H9 (cell line): ENCODE measurements at regions not wholly inside any gene's neighbourhood (a gene's known extent, or its start where the extent isn't known, plus 50 kb on each side); places are given as distances from the start of the nearest gene placed in this dataset.

Experiments used
- DNase-seq: peaks from one replicate; pipeline ENCODE4 v3.0.0-alpha.2; 2017
- H2AFZ ChIP-seq: one replicate; pipeline ENCODE4 v1.6.1; 2013; ENCODE audit warnings: mild to moderate bottlenecking, low read length, control low read depth, moderate library complexity
- H2AK5ac ChIP-seq: 2 replicates; pipeline ENCODE4 v1.6.1; 2013; ENCODE audit warnings: low read length, control low read depth, mixed read lengths; ENCODE audit not compliant: insufficient read length
- H2BK120ac ChIP-seq: one replicate; pipeline ENCODE4 v1.6.1; 2013; ENCODE audit warnings: low read depth, mild to moderate bottlenecking, low read length, control low read depth, inconsistent platforms; ENCODE audit not compliant: poor library complexity, severe bottlenecking
- H2BK12ac ChIP-seq: 2 replicates; pipeline ENCODE4 v1.6.1; 2013; ENCODE audit warnings: low read length, control low read depth, mixed read lengths, low read depth; ENCODE audit not compliant: insufficient read length
- H2BK15ac ChIP-seq: 2 replicates; pipeline ENCODE4 v1.6.1; 2013; ENCODE audit warnings: low read depth, low read length, control low read depth
- H2BK20ac ChIP-seq: one replicate; pipeline ENCODE4 v1.6.1; 2013; ENCODE audit warnings: low read depth, mild to moderate bottlenecking, low read length, control low read depth, inconsistent platforms; ENCODE audit not compliant: poor library complexity, severe bottlenecking
- H2BK5ac ChIP-seq: 2 replicates; pipeline ENCODE4 v1.6.1; 2013; ENCODE audit warnings: low read length, control low read depth, mixed read lengths; ENCODE audit not compliant: insufficient read length
- H3K14ac ChIP-seq: 2 replicates; pipeline ENCODE4 v1.6.1; 2013; ENCODE audit warnings: low read length, control low read depth; ENCODE audit not compliant: insufficient read depth
- H3K18ac ChIP-seq: 2 replicates; pipeline ENCODE4 v1.6.1; 2013; ENCODE audit warnings: low read depth, mild to moderate bottlenecking, mixed read lengths, low read length, control low read depth; ENCODE audit not compliant: insufficient read length
- H3K23ac ChIP-seq: 2 replicates; pipeline ENCODE4 v1.6.1; 2013; ENCODE audit warnings: low read length, control low read depth, mixed read lengths, low read depth; ENCODE audit not compliant: insufficient read length
- H3K23me2 ChIP-seq: 2 replicates; pipeline ENCODE4 v1.6.1; 2013; ENCODE audit warnings: low read depth, mild to moderate bottlenecking, mixed read lengths, low read length, control low read depth; ENCODE audit not compliant: insufficient read length, poor library complexity, severe bottlenecking
- H3K27ac ChIP-seq: 2 replicates; pipeline ENCODE4 v1.5.1; 2013; ENCODE audit warnings: low read length, control low read depth, mixed read lengths, low read depth; ENCODE audit not compliant: insufficient read length
- H3K27me3 ChIP-seq: 2 replicates; pipeline ENCODE4 v1.6.1; 2013; ENCODE audit warnings: low read length, control low read depth, inconsistent platforms; ENCODE audit not compliant: insufficient read depth
- H3K4ac ChIP-seq: 2 replicates; pipeline ENCODE4 v1.6.1; 2013; ENCODE audit warnings: low read depth, mild to moderate bottlenecking, control low read depth, inconsistent platforms, low read length, moderate library complexity
- H3K4me1 ChIP-seq: 2 replicates; pipeline ENCODE4 v1.6.1; 2013; ENCODE audit warnings: low read length, control low read depth, inconsistent platforms; ENCODE audit not compliant: insufficient read depth
- H3K4me2 ChIP-seq: 2 replicates; pipeline ENCODE4 v1.6.1; 2013; ENCODE audit warnings: low read length, control low read depth, mixed read lengths; ENCODE audit not compliant: insufficient read length, insufficient read depth
- H3K56ac ChIP-seq: 2 replicates; pipeline ENCODE4 v1.6.1; 2013; ENCODE audit warnings: low read depth, mild to moderate bottlenecking, mixed read lengths, low read length, control low read depth; ENCODE audit not compliant: insufficient read length
- H3K79me1 ChIP-seq: 2 replicates; pipeline ENCODE4 v1.6.1; 2013; ENCODE audit warnings: low read depth, mild to moderate bottlenecking, moderate library complexity, low read length, control low read depth, inconsistent platforms; ENCODE audit not compliant: insufficient read depth, poor library complexity, severe bottlenecking
- H3K79me2 ChIP-seq: 2 replicates; pipeline ENCODE4 v1.6.1; 2013; ENCODE audit warnings: low read length, control low read depth, inconsistent platforms; ENCODE audit not compliant: insufficient read depth
- H3K9ac ChIP-seq: 2 replicates; pipeline ENCODE4 v1.6.1; 2013; ENCODE audit warnings: low read length, control low read depth, mixed read lengths; ENCODE audit not compliant: insufficient read length; ENCODE audit errors: extremely low read depth
- H3K9me3 ChIP-seq: one replicate; pipeline ENCODE4 v1.6.1; 2013; ENCODE audit warnings: low read depth, low read length, inconsistent platforms; ENCODE audit not compliant: control insufficient read depth
- H3T11ph ChIP-seq: one replicate; pipeline ENCODE4 v1.6.1; 2013; ENCODE audit warnings: mild to moderate bottlenecking, low read length, control low read depth, inconsistent platforms
- H4K20me1 ChIP-seq: one replicate; pipeline ENCODE4 v1.6.1; 2013; ENCODE audit not compliant: control insufficient read depth, insufficient read length, insufficient read depth
- H4K5ac ChIP-seq: 2 replicates; pipeline ENCODE4 v1.6.1; 2013; ENCODE audit warnings: low read depth, mild to moderate bottlenecking, mixed read lengths, low read length, control low read depth; ENCODE audit not compliant: insufficient read length
- H4K8ac ChIP-seq: replicated peaks from 2 replicates; pipeline ENCODE4 v1.6.1; 2013; ENCODE audit warnings: low read length, control low read depth, mixed read lengths, low read depth; ENCODE audit not compliant: insufficient read length
- H4K91ac ChIP-seq: 2 replicates; pipeline ENCODE4 v1.6.1; 2013; ENCODE audit warnings: low read depth, mild to moderate bottlenecking, moderate library complexity, mixed read lengths, low read length, control low read depth; ENCODE audit not compliant: insufficient read length
- H3K27ac Mint-ChIP-seq, 3 experiments: 2 replicates in 2 of 3; 3 replicates in 1 of 3; pipeline ENCODE4 v1.8.0; 2020 to 2021; ENCODE audit warnings: mixed read lengths in 3 of 3, mild to moderate bottlenecking in 1 of 3, moderate library complexity in 1 of 3
- H3K27me3 Mint-ChIP-seq: 2 replicates; pipeline ENCODE4 v1.8.0; 2021; ENCODE audit warnings: low read depth, mild to moderate bottlenecking, moderate library complexity, mixed read lengths
- H3K36me3 Mint-ChIP-seq, 3 experiments: 2 replicates in 2 of 3; 3 replicates in 1 of 3; pipeline ENCODE4 v1.8.0; 2020 to 2021; ENCODE audit warnings: low read depth in 3 of 3, mixed read lengths in 3 of 3; ENCODE audit not compliant: insufficient read depth in 1 of 3
- H3K4me1 Mint-ChIP-seq, 2 experiments: 2 replicates each; pipeline ENCODE4 v1.8.0; 2020; ENCODE audit warnings: mixed read lengths in 2 of 2
- H3K4me3 Mint-ChIP-seq, 2 experiments: 2 replicates in 1 of 2; 3 replicates in 1 of 2; pipeline ENCODE4 v1.8.0; 2020 to 2021; ENCODE audit warnings: mild to moderate bottlenecking in 2 of 2, mixed read lengths in 2 of 2, moderate library complexity in 1 of 2
- H3K9me3 Mint-ChIP-seq, 2 experiments: 2 replicates in 1 of 2; 3 replicates in 1 of 2; pipeline ENCODE4 v1.8.0; 2020; ENCODE audit warnings: mild to moderate bottlenecking in 2 of 2, mixed read lengths in 2 of 2, moderate library complexity in 1 of 2
- WGBS: extraction: QIAGEN DNeasy Blood & Tissue Kit; methylation state at CpG from one replicate; pipeline ENCODE4 v1.1.7; 2013; ENCODE audit warnings: missing lambda C conversion rate, low lambda C conversion rate, mixed read lengths; ENCODE audit not compliant: insufficient read length; ENCODE audit errors: extremely low coverage; 5-methylcytosine and 5-hydroxymethylcytosine counted together
- TF ChIP-seq, protein P1 (sequence below): fragments of 200-600 bp; sonication (generic); conservative IDR thresholded peaks from 3 replicates; pipeline ENCODE4 v1.8.0; 2021; ENCODE audit warnings: antibody characterized with exemption, mild to moderate bottlenecking

DNA sequence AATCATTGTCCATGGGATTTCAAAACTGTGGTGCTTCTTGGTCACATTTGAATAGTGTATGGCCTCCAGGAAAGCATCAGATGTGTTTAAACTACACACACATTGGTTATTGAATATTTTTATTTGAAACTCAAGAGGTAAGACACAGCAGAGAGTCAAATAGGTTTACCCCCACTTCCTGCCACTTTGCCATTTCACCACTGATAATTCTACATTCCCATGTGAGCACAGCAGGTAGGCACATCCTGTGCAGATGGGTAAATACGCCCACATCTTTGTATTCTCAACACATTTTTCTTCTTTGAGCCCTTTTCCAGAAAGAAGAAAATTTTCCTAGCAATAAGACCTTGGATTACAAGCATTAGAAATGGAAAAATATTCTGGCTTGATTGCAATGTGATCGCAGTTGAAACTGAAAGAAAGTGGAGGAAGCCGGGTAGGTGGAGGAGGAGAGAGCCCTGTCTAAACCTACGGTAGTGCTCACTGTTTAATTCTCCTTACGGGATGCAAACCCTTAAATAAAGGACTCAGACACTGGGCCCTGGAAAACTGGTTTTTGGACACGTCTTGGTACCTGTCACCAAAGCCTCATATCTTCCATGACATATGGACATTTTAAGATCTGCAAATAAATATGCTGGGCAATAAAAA lies 167.7 kb downstream of the COG6 start:
- Histone ChIP-seq H3K4me1 (peaks cover 8% of the 10 kb centered on the region; the same call in 1 of the 2 replicates), H4K8ac (no peak overlapping the region), H3K18ac (no peak overlapping the region), H3K23me2 (no peaks in the 10 kb centered on the region), H2AFZ (no peak overlapping the region), H2BK15ac (no peak overlapping the region), H2BK12ac (no peak overlapping the region), H4K91ac (no peak overlapping the region), H3K56ac (no peak overlapping the region), H2BK20ac (no peak overlapping the region), H3K27ac (no peak overlapping the region), H4K20me1 (no peaks in the 10 kb centered on the region), H3K4ac (no peak overlapping the region), H3K14ac (no peak overlapping the region), H3K27me3 (no peaks in the 10 kb centered on the region), H4K5ac (no peak overlapping the region), H2BK5ac (no peak overlapping the region), H3K23ac (no peak overlapping the region), H2BK120ac (no peak overlapping the region), H3T11ph (no peak overlapping the region), H2AK5ac (no peak overlapping the region), H3K79me2 (no peaks in the 10 kb centered on the region), H3K9ac (no peak overlapping the region), H3K9me3 (no peaks in the 10 kb centered on the region), H3K79me1 (no peaks in the 10 kb centered on the region), H3K4me2 (no peak overlapping the region)
- Mint-ChIP-seq H3K27ac (0 out of 7 replicates have a peak overlapping the region, but pooled peaks of 1 of the 3 experiments have one; percentile 30), H3K27me3 (no peaks in the 10 kb centered on the region), H3K4me1 (peaks cover 30 to 34% of the 10 kb centered on the region in 2 experiments), H3K9me3 (peaks cover 0 to 2% of the 10 kb centered on the region in 2 experiments; a peak in 1 of 5 replicates), H3K4me3 (no peak overlapping the region), H3K36me3 (no peaks in the 10 kb centered on the region)
- DNase-seq: no peak
- TF ChIP-seq, protein P1, sequence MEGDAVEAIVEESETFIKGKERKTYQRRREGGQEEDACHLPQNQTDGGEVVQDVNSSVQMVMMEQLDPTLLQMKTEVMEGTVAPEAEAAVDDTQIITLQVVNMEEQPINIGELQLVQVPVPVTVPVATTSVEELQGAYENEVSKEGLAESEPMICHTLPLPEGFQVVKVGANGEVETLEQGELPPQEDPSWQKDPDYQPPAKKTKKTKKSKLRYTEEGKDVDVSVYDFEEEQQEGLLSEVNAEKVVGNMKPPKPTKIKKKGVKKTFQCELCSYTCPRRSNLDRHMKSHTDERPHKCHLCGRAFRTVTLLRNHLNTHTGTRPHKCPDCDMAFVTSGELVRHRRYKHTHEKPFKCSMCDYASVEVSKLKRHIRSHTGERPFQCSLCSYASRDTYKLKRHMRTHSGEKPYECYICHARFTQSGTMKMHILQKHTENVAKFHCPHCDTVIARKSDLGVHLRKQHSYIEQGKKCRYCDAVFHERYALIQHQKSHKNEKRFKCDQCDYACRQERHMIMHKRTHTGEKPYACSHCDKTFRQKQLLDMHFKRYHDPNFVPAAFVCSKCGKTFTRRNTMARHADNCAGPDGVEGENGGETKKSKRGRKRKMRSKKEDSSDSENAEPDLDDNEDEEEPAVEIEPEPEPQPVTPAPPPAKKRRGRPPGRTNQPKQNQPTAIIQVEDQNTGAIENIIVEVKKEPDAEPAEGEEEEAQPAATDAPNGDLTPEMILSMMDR: no peak
- WGBS: no CpG with 5 or more reads among the region's 6 CpGs
